AG09309 (cell line): ENCODE measurements at regions not wholly inside any gene's neighbourhood (a gene's known extent, or its start where the extent isn't known, plus 50 kb on each side); places are given as distances from the start of the nearest gene placed in this dataset.

Experiments
- DNase-seq: peaks from one replicate; pipeline ENCODE4 v3.0.0-alpha.2; 2010; ENCODE audit warnings: low read depth
- H3K4me3 ChIP-seq: 2 replicates; pipeline ENCODE4 v1.5.1; 2011; ENCODE audit warnings: mild to moderate bottlenecking, low read depth, low read length, moderate library complexity; ENCODE audit not compliant: control insufficient read depth
- TF ChIP-seq, protein P1 (sequence below): IDR thresholded peaks from 2 replicates; pipeline ENCODE4 v1.5.1; 2011; ENCODE audit warnings: mild to moderate bottlenecking, low read depth, low read length, inconsistent platforms; ENCODE audit not compliant: insufficient read depth, control insufficient read depth; ENCODE audit errors: missing control alignments

DNA sequence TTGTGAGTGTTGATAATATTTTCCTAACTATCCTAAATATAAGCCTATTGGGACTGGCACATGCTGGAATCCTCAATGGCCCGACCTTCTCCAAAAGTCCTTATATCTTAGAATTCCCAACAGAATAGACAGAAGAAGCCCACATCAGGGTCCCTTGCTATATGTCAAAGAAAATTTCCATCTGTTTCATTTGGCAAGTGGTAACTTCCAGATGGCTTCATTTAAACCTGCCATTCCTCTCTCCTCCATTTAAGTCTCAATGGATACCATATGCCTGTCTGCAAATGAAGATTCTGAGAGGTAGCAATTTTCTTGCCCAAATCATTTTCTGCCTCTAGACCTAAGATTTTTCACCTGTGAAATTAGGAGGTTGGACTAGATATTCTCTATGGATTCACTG, 73.1 kb upstream of the KCNA4 start:
- no peak for DNase-seq
- TF ChIP-seq, protein P1, sequence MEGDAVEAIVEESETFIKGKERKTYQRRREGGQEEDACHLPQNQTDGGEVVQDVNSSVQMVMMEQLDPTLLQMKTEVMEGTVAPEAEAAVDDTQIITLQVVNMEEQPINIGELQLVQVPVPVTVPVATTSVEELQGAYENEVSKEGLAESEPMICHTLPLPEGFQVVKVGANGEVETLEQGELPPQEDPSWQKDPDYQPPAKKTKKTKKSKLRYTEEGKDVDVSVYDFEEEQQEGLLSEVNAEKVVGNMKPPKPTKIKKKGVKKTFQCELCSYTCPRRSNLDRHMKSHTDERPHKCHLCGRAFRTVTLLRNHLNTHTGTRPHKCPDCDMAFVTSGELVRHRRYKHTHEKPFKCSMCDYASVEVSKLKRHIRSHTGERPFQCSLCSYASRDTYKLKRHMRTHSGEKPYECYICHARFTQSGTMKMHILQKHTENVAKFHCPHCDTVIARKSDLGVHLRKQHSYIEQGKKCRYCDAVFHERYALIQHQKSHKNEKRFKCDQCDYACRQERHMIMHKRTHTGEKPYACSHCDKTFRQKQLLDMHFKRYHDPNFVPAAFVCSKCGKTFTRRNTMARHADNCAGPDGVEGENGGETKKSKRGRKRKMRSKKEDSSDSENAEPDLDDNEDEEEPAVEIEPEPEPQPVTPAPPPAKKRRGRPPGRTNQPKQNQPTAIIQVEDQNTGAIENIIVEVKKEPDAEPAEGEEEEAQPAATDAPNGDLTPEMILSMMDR, result no peak
- H3K4me3 ChIP-seq, result no peak overlapping the region

DNA sequence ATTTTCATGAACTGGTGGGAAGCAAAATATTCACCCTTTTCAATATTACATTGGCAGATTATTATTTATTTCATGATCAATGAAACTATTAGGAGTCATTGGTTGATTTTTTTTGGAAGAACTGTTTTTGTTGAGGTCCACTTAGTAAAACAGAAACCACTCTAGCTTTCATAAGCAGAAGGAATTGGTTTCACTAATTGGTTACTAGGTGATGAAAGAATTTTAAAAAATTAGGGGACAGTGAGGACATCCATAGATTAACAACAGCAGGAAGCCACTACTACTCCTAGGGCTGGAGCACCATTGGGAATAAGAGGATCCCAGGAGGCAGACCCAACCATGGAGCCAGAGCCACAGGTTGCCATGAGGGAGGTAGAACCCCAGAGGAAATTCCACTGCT, 74.4 kb upstream of the KCNA4 start:
- no peak overlapping the region for H3K4me3 ChIP-seq
- no peak for DNase-seq
- TF ChIP-seq, protein P1, result no peak

DNA sequence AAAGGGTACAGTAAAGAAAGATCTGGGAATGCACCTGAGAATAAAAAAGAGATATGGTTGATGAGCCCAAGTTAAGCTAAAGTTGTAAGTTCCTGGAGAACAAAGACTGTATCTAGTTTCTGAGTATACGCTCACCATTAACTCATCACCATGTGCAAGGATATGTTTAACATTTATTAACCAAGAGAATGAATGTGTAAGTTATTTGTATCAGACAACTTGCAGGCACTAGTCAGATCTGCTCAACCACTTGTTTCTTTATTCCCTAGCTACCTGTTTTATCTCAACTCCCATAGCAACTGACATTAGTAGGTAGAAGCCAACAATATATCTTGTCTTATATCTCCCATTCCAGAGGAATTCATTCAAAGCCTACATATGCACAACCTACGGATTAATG, 74.9 kb upstream of the KCNA4 start:
- TF ChIP-seq, protein P1, result no peak
- no peak overlapping the region for H3K4me3 ChIP-seq
- no peak for DNase-seq

DNA sequence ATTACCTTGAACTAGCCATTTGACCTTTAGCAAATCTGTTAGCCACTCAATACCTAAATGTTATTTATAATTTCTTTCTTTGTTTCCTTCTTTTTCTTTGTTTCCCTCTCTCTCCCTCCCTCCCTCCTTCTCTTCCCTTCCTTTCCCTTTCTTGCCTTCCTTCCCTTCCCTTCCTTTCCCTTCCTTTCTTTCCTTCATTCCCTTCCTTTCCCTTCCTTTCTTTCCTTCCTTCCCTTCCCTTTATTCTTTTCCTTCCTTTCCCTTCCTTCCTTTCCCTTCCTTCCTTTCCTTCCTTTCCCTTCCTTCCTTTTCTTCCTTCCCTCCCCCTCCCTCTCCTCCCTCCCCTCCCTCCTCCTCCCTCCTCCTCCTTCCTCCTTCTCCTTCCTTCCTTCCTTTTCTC, 75.7 kb upstream of the KCNA4 start:
- TF ChIP-seq, protein P1, result no peak

DNA sequence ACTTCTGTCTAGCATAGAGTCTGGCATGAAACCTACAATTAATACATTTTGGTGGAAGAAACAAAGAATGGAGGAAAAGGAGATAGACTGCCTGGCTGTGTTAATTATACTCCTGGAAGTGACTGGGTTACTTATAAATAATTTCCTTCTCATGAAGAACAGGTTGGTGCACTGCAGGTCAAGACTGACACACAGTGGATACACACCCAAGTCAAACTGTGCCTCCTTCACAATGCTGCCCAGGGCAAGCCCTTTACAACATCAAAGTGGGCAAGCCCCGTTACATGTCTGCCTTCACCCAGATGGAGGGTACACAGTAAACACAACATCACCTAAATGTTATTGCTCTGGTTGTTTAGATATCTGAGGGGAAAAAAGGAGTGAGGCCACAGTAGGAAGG, 83.7 kb upstream of the KCNA4 start:
- TF ChIP-seq, protein P1, result no peak
- H3K4me3 ChIP-seq, result no peak overlapping the region
- DNase-seq, result no peak

More for the DNA sequence above, 75.7 kb upstream of the KCNA4 start:
- DNase-seq, result no peak
- H3K4me3 ChIP-seq, result no peak overlapping the region

DNA sequence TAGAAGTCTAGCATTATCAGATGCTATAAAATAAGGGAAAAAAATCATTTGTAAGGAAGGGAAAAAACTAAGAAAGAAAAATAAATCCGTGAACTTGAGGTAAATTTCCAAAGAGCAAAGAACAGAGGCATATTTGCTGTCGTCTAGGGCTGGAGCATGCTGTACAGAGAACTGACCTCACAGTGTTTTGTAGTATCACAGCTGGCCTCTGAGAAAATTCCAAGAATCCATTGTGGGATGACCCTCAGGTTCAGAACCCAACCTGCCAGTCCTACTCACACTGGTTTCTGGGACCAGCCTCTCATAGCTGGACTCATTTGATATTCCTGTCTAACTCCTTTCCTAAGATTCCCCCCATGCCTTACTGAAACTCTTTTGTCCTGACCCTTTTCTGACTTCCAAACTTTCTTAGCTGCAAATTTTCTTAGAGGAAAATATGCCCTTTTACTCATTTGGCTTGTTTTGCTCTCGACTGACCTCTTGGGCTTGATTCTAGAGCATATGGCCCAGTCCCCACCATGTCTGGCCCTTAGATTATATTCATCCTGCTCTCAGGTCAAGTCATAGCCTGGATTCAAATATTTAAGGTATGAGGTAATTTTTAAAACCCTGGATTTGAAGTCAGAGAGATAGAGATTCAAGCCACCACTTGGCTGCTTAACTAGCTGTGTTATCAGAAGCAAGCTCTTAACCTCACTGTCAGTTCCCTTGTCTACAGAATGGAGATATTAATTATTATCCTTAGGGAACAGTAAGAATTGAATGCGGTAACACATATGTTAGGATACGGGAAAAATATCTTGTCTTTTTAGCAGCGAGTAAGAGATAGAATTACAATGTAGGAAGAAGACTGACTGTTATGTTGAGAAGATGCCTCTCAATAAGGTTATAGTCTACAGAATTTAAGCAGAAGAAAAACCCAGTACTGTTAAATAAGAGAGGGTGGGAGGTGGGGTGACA, 89.7 kb upstream of the KCNA4 start:
- TF ChIP-seq, protein P1, result no peak
- no peak overlapping the region for H3K4me3 ChIP-seq
- DNase-seq, result no peak
